ENCODE measurements at regions not wholly inside any gene's neighbourhood (a gene's known extent, or its start where the extent isn't known, plus 50 kb on each side); places are given as distances from the start of the nearest gene placed in this dataset.
"Not testable (repeated sequence)": the region's sequence is repeated elsewhere in the genome, so short reads cannot be mapped to it uniquely, and the experiment has no call there.

DNA sequence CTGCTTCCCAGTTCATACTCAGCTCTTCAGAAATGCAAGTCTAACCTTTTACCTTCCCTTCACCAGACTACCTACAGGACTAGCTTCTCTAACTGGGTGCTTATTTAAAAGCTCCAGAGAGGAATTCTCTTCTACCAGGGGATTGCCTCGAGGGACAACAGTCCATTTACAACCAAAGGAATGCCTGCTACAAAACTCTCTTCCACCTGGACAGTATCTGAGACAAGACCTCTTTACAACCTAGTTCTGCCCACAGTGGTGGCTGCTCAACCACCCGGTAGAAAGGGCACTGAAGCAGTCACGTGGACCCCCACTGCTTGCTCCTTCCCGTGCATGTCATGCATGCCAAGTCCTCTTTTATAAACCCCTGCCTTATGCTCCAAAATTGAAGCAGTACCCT lies 158.1 kb upstream of the ANXA10 start:
- no peak for DNase-seq (ENCODE audit: low read depth in 2 of 2)

DNA sequence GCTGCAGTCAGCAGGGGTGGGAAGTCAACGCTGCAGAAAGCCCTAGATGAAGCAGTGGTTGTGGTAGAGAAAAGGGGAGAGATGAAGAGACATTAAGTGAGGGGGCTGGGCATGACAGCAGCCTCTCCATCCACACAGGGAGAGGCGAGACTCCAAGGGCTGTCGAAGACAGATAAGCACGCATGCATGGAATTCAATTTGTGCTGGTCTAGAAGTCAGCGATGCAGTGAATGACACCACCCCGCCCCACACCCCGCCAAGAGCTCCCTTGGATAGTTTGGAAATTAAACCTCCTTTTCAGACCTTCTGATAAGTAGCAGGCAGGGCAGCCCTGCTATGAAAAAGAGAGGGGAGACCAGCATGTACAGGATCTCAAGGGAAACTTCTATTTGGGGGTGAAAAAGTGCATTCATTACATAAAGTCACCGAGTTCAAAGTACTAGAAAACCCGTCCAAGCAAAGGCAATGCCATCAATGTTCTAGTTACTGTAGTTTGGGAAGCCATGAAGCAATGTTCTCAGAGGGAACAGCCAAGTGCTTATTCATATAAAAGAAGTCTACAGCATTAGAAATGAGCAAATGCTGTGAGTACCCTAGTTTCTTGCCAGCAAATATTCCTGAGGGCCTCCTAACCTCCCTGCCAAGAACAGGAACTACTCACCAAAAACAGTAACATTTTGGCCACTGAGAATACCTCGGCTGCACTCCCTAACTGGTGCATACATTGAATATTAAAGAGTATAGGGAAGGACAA lies 152.3 kb upstream of the ANXA10 start:
- no peak for DNase-seq (ENCODE audit: low read depth in 2 of 2)

DNA sequence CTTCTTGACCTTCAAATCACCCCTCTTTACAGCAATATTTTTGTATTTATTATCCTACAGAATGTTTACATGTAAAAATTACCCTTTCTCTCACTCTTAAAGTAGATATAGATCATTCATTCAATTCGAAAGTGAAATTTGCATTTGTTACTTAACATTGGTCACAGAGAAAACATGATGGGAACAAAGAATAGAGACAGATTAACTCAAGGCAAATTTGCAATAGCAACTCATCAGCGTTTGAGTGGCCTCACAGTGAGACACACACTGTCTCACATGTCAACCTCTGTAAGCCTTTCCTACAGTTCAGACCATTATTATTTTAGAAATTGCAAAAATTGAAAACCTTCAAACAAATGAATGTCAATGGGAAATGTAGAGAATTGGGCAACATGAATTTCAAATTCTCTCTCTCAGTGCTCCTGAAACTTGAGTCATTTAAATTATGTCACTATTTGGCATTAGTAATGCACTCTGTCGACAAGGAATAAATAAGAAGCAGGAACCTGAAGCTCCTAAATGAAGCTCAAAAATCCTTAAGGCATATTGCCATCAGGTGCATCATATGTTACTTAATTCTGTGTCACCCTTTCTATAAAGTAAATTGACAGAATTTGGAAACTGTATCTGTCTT lies 148.3 kb upstream of the ANXA10 start:
- no peak for DNase-seq (ENCODE audit: low read depth in 2 of 2)

DNA sequence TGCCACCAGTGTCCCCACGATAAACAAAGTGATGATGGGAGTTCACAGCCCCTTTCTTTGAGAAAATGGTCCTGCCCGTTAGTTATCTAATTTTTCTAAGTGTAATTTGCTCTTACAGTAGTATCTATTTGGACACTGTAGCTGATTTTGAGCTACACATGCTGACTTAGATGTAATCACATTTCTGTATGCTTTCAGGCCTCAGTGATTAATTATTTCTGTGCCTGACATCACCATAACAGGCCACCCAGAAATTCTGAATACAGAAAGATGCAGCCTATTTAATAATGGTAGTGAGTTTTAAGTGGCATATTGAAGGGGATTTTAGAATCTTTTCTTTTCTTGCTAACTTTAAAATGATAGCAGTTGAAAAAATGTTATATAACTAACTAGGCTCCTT lies 147.6 kb upstream of the ANXA10 start:
- no peak for DNase-seq (ENCODE audit: low read depth in 2 of 2)

DNA sequence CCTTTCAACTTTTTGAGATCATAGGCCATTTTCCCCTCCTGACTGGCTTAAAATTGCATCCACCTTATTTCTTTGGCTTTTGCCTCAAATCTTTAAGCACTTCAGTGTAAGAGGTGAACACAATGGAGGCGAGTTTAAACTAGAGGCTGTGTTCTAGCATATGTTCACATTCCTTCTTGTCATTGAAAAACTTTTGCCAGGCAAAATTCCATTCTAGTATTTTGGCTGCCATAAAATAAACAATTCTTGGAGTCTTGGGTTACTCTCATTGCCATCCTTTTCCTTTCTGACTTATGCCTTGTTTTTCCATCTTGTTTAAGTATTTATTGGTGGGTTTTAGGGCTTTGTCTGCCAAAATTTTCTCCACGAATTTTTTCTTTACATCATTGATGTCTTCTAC lies 137.3 kb upstream of the ANXA10 start:
- no peak for DNase-seq (ENCODE audit: low read depth in 2 of 2)

DNA sequence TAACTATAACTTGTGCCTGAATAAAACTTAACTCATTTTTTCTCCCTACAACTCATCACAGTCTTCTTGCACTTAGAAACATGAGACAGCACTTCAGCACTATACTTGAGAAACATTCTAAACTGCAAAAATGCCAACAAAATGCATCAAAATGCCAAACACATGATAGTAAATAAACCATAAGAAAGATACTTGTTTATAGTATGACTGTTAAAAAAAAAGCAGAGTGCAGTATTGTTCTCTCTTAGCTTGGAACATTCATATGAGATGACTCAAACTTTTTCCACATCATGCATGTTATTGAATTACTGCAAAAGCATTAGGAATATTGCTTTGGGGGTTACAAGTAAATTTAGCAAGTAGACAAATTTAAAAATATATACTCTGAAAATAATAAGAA lies 135.7 kb upstream of the ANXA10 start:
- DNase-seq (ENCODE audit: low read depth in 2 of 2): no peak

DNA sequence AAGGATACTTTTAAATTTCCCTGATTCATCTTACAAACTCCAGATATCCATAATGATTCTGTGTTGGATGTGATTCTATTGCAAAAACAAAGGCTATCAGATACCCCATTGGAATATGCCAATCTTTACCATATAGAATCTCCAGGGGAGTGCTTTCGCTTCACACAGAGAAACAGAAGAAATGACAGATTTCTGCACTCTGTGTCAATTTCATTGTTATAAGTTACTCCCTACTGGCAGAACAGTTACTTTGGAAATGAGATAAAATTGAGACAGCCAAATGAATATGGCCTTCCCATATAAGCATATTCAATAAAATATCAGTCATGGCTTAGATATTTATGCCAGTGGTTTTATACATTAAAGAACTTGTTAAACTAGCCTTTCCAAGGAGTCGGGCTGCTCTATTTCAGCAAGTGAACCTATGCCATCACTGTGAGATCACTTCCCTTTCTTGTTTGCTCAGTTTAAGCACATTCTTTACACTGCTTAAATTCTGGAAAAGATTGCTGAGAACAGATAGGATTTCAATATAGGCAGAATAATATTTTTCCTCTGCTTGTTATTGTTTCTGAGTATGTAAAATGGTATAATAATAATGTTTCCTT lies 127.5 kb upstream of the ANXA10 start:
- no peak for DNase-seq (ENCODE audit: low read depth in 2 of 2)

DNA sequence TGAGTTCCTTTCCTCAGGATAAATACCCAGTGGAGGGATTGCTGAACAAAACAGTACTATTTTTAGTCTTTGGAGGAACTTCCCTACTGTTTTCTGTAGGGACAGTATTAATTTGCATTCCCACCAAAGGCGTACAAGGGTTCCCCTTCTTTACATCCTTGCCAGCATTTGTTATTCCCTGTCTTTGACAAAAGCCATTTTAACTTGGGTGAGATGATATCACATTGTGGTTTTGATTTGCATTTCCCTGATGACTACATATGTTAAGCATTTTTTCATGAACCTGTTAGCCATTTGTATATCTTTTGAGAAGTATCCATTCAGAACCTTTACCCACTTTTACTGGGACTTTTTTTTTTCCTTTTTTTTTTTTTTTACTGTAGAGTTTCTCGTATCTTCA lies 126.2 kb upstream of the ANXA10 start:
- DNase-seq (ENCODE audit: low read depth in 2 of 2): no peak

DNA sequence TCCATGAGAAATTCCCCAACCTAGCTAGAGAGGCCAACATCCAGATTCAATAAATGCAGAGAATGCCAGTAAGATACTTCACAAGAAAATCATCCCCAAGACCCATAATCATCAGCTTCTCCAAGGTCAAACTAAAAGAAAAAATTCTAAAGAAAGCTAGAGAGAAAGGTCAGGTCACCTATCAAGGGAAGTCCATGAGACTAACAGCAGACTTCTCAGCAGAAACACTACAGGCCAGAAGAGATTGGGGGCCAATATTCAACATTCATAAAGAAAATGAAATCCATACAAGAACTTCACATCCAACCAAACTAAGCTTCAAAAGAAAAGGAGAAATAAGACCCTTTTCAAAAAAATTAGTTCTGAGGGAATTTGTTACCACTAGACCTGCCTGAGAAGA lies 118.8 kb upstream of the ANXA10 start:
- DNase-seq (ENCODE audit: low read depth in 2 of 2): no peak

DNA sequence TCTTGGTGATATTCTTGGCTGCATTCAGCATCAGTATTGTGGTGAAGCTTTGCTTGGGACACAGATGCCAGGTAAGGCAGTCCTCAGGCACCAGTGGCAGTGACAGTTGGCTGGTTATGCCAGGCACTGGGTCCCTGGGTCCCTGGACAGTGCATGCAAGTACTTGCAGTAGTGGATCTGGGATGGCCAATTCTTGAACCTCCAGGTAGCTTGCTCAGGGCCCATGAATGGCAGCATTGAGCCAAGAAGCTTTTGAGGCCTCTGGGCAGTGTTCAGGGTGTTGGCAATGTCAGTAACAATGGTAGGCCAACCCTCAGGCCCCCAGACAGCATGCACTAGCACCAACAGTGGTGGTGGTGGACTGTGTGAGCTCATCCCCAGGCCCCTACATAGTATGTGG lies 106.8 kb upstream of the ANXA10 start:
- DNase-seq (ENCODE audit: low read depth in 2 of 2): no peak

DNA sequence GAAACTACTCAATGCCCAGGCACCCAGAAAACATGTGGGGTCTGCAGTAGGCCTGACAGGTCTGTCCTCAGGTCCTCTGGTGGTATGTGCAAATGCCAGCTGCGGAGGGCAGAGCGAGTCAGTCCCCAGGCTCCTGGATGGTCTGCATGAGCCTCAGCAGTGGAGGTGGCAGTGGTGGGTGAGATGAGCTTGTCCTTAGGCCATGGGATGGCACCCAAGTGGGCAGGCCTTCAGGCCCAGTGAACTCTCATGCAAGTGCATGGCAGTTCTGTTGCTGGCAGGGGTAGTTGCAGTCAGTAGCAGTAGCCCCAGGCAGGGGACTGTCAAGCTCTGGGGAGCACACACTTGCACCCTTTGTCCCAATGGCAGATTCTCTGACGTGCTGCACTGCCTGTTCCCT lies 106.3 kb upstream of the ANXA10 start:
- DNase-seq (ENCODE audit: low read depth in 2 of 2): no peak

DNA sequence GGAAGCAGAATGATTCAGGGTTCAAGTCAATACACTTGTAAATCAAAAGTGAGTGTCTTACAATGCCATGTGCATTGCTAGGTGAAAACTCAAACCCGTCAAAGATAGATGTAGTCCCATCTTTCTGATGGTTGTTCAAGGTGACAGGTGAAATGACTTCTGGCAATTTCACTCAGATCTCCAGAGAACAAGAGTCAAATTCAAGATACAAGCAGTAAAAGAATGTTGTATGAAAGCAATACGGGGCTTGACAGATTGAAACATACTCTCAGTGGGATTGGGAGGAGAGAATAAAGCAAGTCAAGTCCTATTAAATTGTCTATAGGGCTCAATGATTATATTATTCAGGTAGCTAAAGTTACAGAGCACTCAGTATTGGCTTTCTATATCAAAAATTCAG lies 105.1 kb upstream of the ANXA10 start:
- DNase-seq (ENCODE audit: low read depth in 2 of 2): no peak

DNA sequence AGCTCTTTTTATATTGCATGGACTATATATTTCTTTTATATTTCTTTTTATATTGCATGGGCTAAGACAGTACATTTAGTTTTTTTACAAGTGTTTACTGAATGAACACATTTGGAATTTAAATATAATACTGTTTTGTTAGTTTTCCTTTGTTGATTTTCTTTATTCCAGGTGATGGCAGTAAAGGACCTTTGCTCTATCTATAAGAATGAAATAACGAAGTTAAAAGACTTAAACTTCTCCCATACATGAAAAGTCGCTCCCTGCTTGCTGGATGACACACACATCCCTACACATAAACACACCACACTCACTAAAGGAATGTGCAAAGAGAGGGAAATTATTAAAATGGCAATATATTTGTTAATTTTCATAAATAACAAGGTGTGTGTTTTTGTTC lies 102.5 kb upstream of the ANXA10 start:
- no peak for DNase-seq (ENCODE audit: low read depth in 2 of 2)

DNA sequence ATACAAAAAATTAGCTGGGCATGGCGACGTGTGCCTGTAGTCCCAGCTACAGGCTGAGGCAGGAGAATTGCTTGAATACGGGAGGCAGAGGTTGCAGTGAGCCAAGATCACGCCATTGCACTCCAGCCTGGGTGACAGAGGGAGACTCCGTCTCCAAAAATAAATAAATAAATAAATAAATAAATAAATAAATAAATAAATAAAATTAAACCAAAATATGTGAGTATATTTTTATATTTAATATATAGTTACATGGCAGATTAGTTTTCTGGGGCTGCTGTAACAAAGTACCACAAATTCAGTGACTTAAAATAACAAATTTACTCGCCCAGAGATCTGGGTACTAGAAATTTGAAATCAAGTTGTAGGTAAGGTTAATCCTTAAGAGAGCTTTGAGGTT lies 84.2 kb upstream of the ANXA10 start:
- DNase-seq (ENCODE audit: low read depth in 2 of 2): not testable (repeated sequence)

DNA sequence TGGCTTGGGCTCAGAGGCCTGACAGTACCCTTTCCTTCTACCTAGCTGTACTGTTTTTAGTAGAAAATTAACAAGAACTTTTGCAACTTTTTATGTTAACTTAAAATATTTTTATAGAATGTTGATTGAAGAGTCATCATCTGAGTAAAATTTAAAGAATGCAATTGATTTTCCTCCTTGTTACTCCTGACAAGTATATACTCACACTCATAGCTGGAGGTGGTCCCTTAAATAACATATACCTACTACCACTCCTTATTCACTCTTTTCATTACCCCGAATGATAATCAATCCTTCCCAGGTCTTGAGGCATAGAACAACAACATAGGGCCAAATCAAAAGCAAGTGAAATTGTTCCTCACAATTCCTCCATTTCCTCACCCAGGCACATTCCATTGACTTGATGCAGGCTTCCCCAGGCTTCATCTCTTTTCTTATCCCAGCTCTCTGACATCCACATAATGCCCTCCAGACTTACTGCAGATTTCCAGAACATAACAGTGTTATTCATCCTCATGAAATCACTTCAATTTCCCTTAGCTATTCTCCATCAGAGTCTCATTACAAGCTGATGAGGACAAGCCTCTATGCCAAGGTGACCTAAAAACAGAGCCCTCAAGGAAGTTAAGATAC lies 73.2 kb upstream of the ANXA10 start:
- no peak for DNase-seq (ENCODE audit: low read depth in 2 of 2)

DNA sequence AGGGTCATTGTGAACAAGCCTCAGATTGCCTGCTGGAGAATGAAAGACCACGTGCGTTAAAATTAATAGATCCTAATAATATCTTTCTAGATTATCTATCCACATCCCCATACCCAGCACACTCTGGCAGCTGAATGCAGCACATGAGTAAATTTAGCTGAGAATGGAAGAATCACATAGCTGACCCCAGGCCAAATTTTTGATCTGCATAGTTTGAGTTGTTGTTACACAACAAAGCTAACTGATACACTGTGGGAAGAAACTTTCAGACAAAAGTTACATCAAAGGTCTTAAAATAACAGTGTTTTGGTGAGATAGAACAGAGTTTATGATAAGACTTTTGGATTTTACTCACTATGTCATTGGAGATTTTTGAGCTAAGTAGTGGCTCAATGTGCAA lies 72.4 kb upstream of the ANXA10 start:
- no peak for DNase-seq (ENCODE audit: low read depth in 2 of 2)

DNA sequence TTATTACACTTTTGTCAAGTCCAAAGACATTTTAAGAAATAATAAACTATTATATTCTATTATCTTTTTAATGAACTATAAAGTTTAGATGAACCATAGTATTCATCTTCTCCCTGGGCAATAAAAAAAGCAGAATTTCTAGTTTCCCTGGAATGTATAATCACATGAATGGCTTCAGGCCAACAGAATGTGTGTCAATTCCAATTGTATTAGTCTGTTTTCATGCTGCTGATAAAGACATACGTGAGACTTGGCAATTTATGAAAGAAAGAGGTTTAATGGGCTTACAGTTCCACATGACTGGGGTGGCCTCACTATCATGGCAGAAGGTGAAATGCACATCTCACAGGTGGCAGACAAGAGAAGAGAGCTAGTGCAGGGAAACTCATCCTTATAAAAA lies 70.7 kb upstream of the ANXA10 start:
- no peak for DNase-seq (ENCODE audit: low read depth in 2 of 2)

DNA sequence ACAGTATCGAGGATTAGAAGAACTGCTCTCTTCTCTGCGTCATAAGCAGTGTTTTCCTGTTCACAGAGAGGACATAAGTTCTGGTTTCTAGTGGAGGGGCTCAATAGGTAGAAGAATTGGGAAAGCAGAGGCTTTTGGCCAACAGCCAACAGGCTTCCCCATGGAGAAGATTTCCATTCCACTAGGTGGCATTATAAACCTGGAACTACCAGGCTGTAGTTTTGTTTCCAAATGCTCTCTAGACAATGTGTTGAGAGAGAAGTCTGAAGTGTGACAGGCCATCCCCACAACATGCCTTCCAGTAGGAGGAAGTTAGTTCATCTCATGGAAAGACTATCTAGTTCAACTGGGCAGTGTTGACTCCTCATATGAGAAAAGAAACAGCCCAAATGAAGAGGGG lies 63.8 kb upstream of the ANXA10 start:
- no peak for DNase-seq (ENCODE audit: low read depth in 2 of 2)

DNA sequence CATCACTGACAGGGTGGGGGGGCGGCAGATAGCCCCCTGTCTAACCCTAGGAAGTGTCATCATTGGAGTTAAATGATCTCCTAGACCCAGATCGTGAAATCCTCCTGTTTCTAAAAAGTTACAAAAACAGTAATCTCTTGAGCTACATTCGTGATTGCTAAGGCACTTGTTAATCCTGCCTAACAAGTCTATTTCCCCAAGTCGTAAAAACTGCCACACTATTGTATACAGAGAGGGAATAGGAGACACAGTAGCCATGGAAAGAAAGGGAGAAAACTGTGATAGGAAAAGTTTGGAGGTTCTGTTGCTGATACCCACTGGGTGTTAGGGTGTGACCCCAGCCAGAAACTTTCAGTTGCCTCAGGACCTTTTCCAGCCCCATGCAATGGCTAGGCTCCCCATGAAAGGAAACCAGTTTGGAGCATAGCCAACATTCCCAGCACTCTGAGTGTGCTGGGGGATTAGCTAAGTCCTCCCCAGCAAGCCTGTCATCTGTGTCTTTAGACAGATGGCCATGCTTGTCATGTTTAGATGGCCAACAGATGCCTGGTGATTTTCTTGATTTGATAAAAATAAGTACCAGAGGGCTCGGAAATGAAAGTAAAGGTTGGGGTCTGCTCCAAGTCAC lies 63.3 kb upstream of the ANXA10 start:
- DNase-seq (ENCODE audit: low read depth in 2 of 2): no peak

DNA sequence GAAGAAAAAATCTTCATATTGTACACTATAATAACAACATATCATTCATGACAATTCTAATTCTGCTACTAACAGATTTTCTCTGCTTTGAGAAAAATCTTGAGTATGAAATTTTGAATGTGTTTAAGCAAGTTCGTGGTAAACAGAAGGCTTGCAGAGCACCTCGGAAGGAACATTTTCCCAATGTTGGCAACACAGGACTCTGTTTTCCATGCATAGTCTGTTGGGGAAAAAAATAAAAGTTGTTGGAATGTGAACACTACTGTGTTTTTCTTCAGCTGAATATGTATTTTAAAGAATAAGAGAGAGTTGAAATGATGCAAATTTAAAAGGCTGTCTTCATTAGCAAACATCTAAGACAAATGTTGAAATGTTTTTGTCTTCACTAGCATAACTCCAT lies 54.7 kb upstream of the ANXA10 start:
- DNase-seq (ENCODE audit: low read depth in 2 of 2): no peak

DNA sequence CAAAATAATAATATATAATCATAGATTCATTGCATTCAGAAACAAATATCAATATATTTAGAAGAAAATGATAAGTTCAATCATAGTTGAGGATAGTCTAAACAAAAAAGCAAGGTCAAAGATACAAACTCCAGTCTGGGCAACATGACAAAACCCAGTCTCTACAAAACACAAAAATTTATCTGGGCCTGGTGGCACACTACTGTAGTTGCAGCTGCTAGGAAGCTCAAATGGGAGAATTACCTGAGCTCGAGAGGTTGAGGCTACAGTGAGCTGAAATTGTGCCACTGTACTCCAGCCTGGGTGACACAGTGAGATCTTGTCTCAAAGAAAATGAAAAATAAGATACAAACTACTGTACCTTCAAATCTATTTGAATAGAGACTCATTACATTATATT lies 52.7 kb upstream of the ANXA10 start:
- DNase-seq (ENCODE audit: low read depth in 2 of 2): no peak

All from stimulated activated CD4-positive, alpha-beta T cell treated with anti-CD3 and anti-CD28 coated beads, Interleukin-15, amount 100 ng/mL, for 48 hours (primary cell).